ENCODE measurements at regions not wholly inside any gene's neighbourhood (a gene's known extent, or its start where the extent isn't known, plus 50 kb on each side); places are given as distances from the start of the nearest gene placed in this dataset.

- Histone ChIP-seq H3K36me3 (no peaks in the 10 kb centered on the region), H3K4me3 (no peak overlapping the region), H3K4me1 (no peaks in the 10 kb centered on the region), H3K9me3 (peaks cover 0 to 38% of the 10 kb centered on the region in 2 donors), H3K27ac (no peak overlapping the region), H3K27me3 (no peaks in the 10 kb centered on the region)
- no peak for TF ChIP-seq POLR2AphosphoS5 (IDR thresholded peaks at IDR 0.05)
- no peak for TF ChIP-seq CTCF (IDR thresholded peaks at IDR 0.05)
- no peak for TF ChIP-seq POLR2A (IDR thresholded peaks at IDR 0.05)
- intact Hi-C loops (cut with DNase I; ENCODE audit: low total_unique reads): no loop called here
- no peak for DNase-seq (ENCODE audit: low spot score in 2 of 2)
These were observed 678.1 kb downstream of the UQCRFS1 start for GRCh38 chr19:28534766-28535351.

GRCh38 chr19:28532765-28533341 is 680.1 kb downstream of the UQCRFS1 start:
- no peaks in the 10 kb centered on the region for H3K36me3 ChIP-seq
- H3K9me3 ChIP-seq: peaks cover 0 to 37% of the 10 kb centered on the region in 2 donors
- no peak overlapping the region for H3K4me3 ChIP-seq
- intact Hi-C loops (cut with DNase I; ENCODE audit: low total_unique reads): no loop called here
- TF ChIP-seq POLR2A (IDR thresholded peaks at IDR 0.05): no peak
- TF ChIP-seq CTCF (IDR thresholded peaks at IDR 0.05): no peak
- TF ChIP-seq POLR2AphosphoS5 (IDR thresholded peaks at IDR 0.05): no peak
- H3K27me3 ChIP-seq: no peaks in the 10 kb centered on the region
- H3K4me1 ChIP-seq: no peaks in the 10 kb centered on the region
- H3K27ac ChIP-seq: no peak overlapping the region
- DNase-seq (ENCODE audit: low spot score in 2 of 2): no peak

GRCh38 chr19:28531979-28532378 is 681.0 kb downstream of the UQCRFS1 start:
- Histone ChIP-seq H3K27me3 (no peaks in the 10 kb centered on the region), H3K9me3 (peaks cover 0 to 28% of the 10 kb centered on the region in 2 donors), H3K27ac (no peak overlapping the region), H3K4me1 (no peaks in the 10 kb centered on the region), H3K4me3 (no peak overlapping the region), H3K36me3 (no peaks in the 10 kb centered on the region)
- TF ChIP-seq POLR2A (IDR thresholded peaks at IDR 0.05) (no peak), POLR2AphosphoS5 (IDR thresholded peaks at IDR 0.05) (no peak), CTCF (IDR thresholded peaks at IDR 0.05) (no peak)
- no peak for DNase-seq (ENCODE audit: low spot score in 2 of 2)
- intact Hi-C loops (cut with DNase I; ENCODE audit: low total_unique reads): no loop called here

- Histone ChIP-seq H3K4me3 (no peak overlapping the region), H3K36me3 (no peaks in the 10 kb centered on the region), H3K4me1 (no peaks in the 10 kb centered on the region), H3K27me3 (no peaks in the 10 kb centered on the region), H3K9me3 (peaks cover 0 to 16% of the 10 kb centered on the region in 2 donors), H3K27ac (no peak overlapping the region)
- no peak for DNase-seq (ENCODE audit: low spot score in 2 of 2)
- TF ChIP-seq POLR2AphosphoS5 (IDR thresholded peaks at IDR 0.05): no peak
- TF ChIP-seq CTCF (IDR thresholded peaks at IDR 0.05): no peak
- no peak for TF ChIP-seq POLR2A (IDR thresholded peaks at IDR 0.05)
- intact Hi-C loops (cut with DNase I; ENCODE audit: low total_unique reads): no loop called here
These were observed 682.4 kb downstream of the UQCRFS1 start for GRCh38 chr19:28530406-28531035.

GRCh38 chr19:28526038-28526437 is 686.9 kb downstream of the UQCRFS1 start:
- TF ChIP-seq POLR2A (IDR thresholded peaks at IDR 0.05) (no peak), CTCF (IDR thresholded peaks at IDR 0.05) (no peak), POLR2AphosphoS5 (IDR thresholded peaks at IDR 0.05) (no peak)
- H3K27me3 ChIP-seq: no peaks in the 10 kb centered on the region
- H3K36me3 ChIP-seq: no peaks in the 10 kb centered on the region
- no peak for DNase-seq (ENCODE audit: low spot score in 2 of 2)
- no peak overlapping the region for H3K4me3 ChIP-seq
- H3K4me1 ChIP-seq: no peaks in the 10 kb centered on the region
- no peak overlapping the region for H3K27ac ChIP-seq
- H3K9me3 ChIP-seq: peaks cover 0 to under 1% of the 10 kb centered on the region in 2 donors
- intact Hi-C loops (cut with DNase I; ENCODE audit: low total_unique reads): no loop called here
